Calu3 (cell line): ENCODE measurements at regions not wholly inside any gene's neighbourhood (a gene's known extent, or its start where the extent isn't known, plus 50 kb on each side); places are given as distances from the start of the nearest gene placed in this dataset.

Experiments used
- BruUV-seq: library from RNA; stranded (reverse); fragments of 400-500 nt; replicated peaks from 2 replicates; lab custom pipeline; 2021; lab: Mats Ljungman, UMichigan
- CTCF ChIA-PET: fragments of 300-600 bp; sonication (Branson Sonifier 250); formaldehyde crosslinking; loops from one replicate; lab custom pipeline; 2022; ENCODE audit warnings: antibody characterized with exemption; lab: Charles Lee
- DNase-seq: peaks from one replicate; pipeline ENCODE4 v3.0.0; 2022
- H3K27ac Mint-ChIP-seq: one replicate; pipeline ENCODE4 v1.8.0; 2022; ENCODE audit warnings: mixed read lengths; ENCODE audit not compliant: unreplicated experiment
- H3K27me3 Mint-ChIP-seq: one replicate; pipeline ENCODE4 v1.8.0; 2022; ENCODE audit warnings: mixed read lengths; ENCODE audit not compliant: unreplicated experiment
- H3K36me3 Mint-ChIP-seq: one replicate; pipeline ENCODE4 v1.8.0; 2022; ENCODE audit warnings: mild to moderate bottlenecking, moderate library complexity, mixed read lengths; ENCODE audit not compliant: insufficient read depth, unreplicated experiment
- H3K4me1 Mint-ChIP-seq: one replicate; pipeline ENCODE4 v1.8.0; 2022; ENCODE audit warnings: mild to moderate bottlenecking, low read depth, mixed read lengths; ENCODE audit not compliant: unreplicated experiment
- H3K4me3 Mint-ChIP-seq: one replicate; pipeline ENCODE4 v1.8.0; 2022; ENCODE audit warnings: mild to moderate bottlenecking, low read depth, moderate library complexity, mixed read lengths; ENCODE audit not compliant: unreplicated experiment
- H3K9me3 Mint-ChIP-seq: one replicate; pipeline ENCODE4 v1.8.0; 2022; ENCODE audit warnings: low read depth, mixed read lengths; ENCODE audit not compliant: unreplicated experiment
- CTCF ChIP-seq: fragments of 200-600 bp; IDR thresholded peaks from one replicate; pipeline ENCODE4 v1.8.0; 2022; ENCODE audit warnings: antibody characterized with exemption; ENCODE audit not compliant: unreplicated experiment
- intact Hi-C: fragments of 100-400 bp; cut with micrococcal nuclease; formaldehyde crosslinking; loops from one replicate; pipeline ENCODE4 v1.10.0; 2022; ENCODE audit not compliant: unreplicated experiment

- peak overlapping the region; percentile 10 for H3K27ac Mint-ChIP-seq
- no TSS peak for BruUV-seq
- no peaks in the 10 kb centered on the region for H3K9me3 Mint-ChIP-seq
- CTCF ChIA-PET: interaction anchor here (0.5 to 0.6 kb wide), 2 partner anchors 769 to 1742 kb away, joined by 3 to 7 read pairs; no protein-coding TSS in a partner anchor
- H3K4me3 Mint-ChIP-seq: no peak overlapping the region
- DNase-seq: peak; percentile 28
- H3K36me3 Mint-ChIP-seq: no peaks in the 10 kb centered on the region
- no peaks in the 10 kb centered on the region for H3K27me3 Mint-ChIP-seq
- H3K4me1 Mint-ChIP-seq: peaks cover 14% of the 10 kb centered on the region
- intact Hi-C loops: no loop called here
- TF ChIP-seq CTCF: no peak
These were observed 132.9 kb upstream of the NR3C1 start for GRCh38 chr5:143536364-143536763.

- H3K4me1 Mint-ChIP-seq: peaks cover 14% of the 10 kb centered on the region
- CTCF ChIA-PET: no interaction called here
- DNase-seq: no peak
- no peak overlapping the region for H3K4me3 Mint-ChIP-seq
- intact Hi-C loops: no loop called here
- no peak overlapping the region for H3K27ac Mint-ChIP-seq
- no peak for TF ChIP-seq CTCF
- no peaks in the 10 kb centered on the region for H3K36me3 Mint-ChIP-seq
- BruUV-seq: no TSS peak
- no peaks in the 10 kb centered on the region for H3K27me3 Mint-ChIP-seq
- H3K9me3 Mint-ChIP-seq: no peaks in the 10 kb centered on the region
These were observed 131.3 kb upstream of the NR3C1 start for GRCh38 chr5:143534761-143535154.

- CTCF ChIA-PET: no interaction called here
- no TSS peak for BruUV-seq
These were observed 130.7 kb upstream of the NR3C1 start for GRCh38 chr5:143533978-143534760.

GRCh38 chr5:143533475-143533874, 130.0 kb upstream of the NR3C1 start:
- CTCF ChIA-PET: no interaction called here
- peaks cover 14% of the 10 kb centered on the region for H3K4me1 Mint-ChIP-seq
- no TSS peak for BruUV-seq
- intact Hi-C loops: no loop called here
- no peaks in the 10 kb centered on the region for H3K36me3 Mint-ChIP-seq
- no peak for DNase-seq
- H3K27me3 Mint-ChIP-seq: no peaks in the 10 kb centered on the region
- H3K4me3 Mint-ChIP-seq: no peak overlapping the region
- no peaks in the 10 kb centered on the region for H3K9me3 Mint-ChIP-seq
- H3K27ac Mint-ChIP-seq: no peak overlapping the region
- no peak for TF ChIP-seq CTCF

More at GRCh38 chr5:143533978-143534760, 130.7 kb upstream of the NR3C1 start:
- TF ChIP-seq CTCF: no peak
- Mint-ChIP-seq H3K4me1 (peaks cover 14% of the 10 kb centered on the region), H3K27ac (no peak overlapping the region), H3K9me3 (no peaks in the 10 kb centered on the region), H3K4me3 (no peak overlapping the region), H3K36me3 (no peaks in the 10 kb centered on the region), H3K27me3 (no peaks in the 10 kb centered on the region)
- intact Hi-C loops: no loop called here
- DNase-seq: no peak
